Fibroblast of the conjunctiva (primary cell): ENCODE measurements at regions not wholly inside any gene's neighbourhood (a gene's known extent, or its start where the extent isn't known, plus 50 kb on each side); places are given as distances from the start of the nearest gene placed in this dataset.
"Not testable (repeated sequence)": the region's sequence is repeated elsewhere in the genome, so short reads cannot be mapped to it uniquely, and the experiment has no call there.

Experiments
- DNase-seq: peaks from one replicate; pipeline ENCODE4 v3.0.0-alpha.2; 2010; ENCODE audit warnings: low read depth

GRCh38 chr1:68782890-68783289 lies 286.0 kb upstream of the DEPDC1 start:
- no peak for DNase-seq

GRCh38 chr1:68785328-68785727 lies 288.4 kb upstream of the DEPDC1 start:
- no peak for DNase-seq

GRCh38 chr1:68788762-68789161 lies 291.9 kb upstream of the DEPDC1 start:
- no peak for DNase-seq

GRCh38 chr1:68791800-68792199 lies 294.9 kb upstream of the DEPDC1 start:
- no peak for DNase-seq

- DNase-seq = no peak
Observed at GRCh38 chr1:68795956-68796355, 299.1 kb upstream of the DEPDC1 start.

GRCh38 chr1:68796888-68797287 lies 300.0 kb upstream of the DEPDC1 start:
- no peak for DNase-seq

- DNase-seq = no peak
Observed at GRCh38 chr1:68798071-68798470, 301.2 kb upstream of the DEPDC1 start.

GRCh38 chr1:68799096-68799495 lies 302.2 kb upstream of the DEPDC1 start:
- no peak for DNase-seq

- DNase-seq = no peak
Observed at GRCh38 chr1:68800182-68800581, 303.3 kb upstream of the DEPDC1 start.

- DNase-seq = no peak
Observed at GRCh38 chr1:68801440-68801839, 304.6 kb upstream of the DEPDC1 start.

- DNase-seq = no peak
Observed at GRCh38 chr1:68805097-68805641, 308.3 kb upstream of the DEPDC1 start.

GRCh38 chr1:68808351-68808750 lies 311.5 kb upstream of the DEPDC1 start:
- no peak for DNase-seq

GRCh38 chr1:68811806-68812205 lies 314.9 kb upstream of the DEPDC1 start:
- DNase-seq = no peak

GRCh38 chr1:68812333-68812732 lies 315.5 kb upstream of the DEPDC1 start:
- DNase-seq = no peak

- DNase-seq = no peak
Observed at GRCh38 chr1:68814067-68814466, 317.2 kb upstream of the DEPDC1 start.

GRCh38 chr1:68815632-68816031 lies 318.8 kb upstream of the DEPDC1 start:
- no peak for DNase-seq

- not testable (repeated sequence) for DNase-seq
Observed at GRCh38 chr1:68817505-68818210, 320.8 kb upstream of the DEPDC1 start.

GRCh38 chr1:68819190-68819829 lies 322.4 kb upstream of the DEPDC1 start:
- DNase-seq = no peak

- no peak for DNase-seq
Observed at GRCh38 chr1:68820151-68820550, 323.3 kb upstream of the DEPDC1 start.

GRCh38 chr1:68826836-68827235 lies 330.0 kb upstream of the DEPDC1 start:
- no peak for DNase-seq

- DNase-seq = no peak
Observed at GRCh38 chr1:68827261-68827660, 330.4 kb upstream of the DEPDC1 start.

GRCh38 chr1:68828013-68828412 lies 331.1 kb upstream of the DEPDC1 start:
- no peak for DNase-seq

- no peak for DNase-seq
Observed at GRCh38 chr1:68831281-68831680, 334.4 kb upstream of the DEPDC1 start.

- DNase-seq = no peak
Observed at GRCh38 chr1:68848017-68848416, 351.1 kb upstream of the DEPDC1 start.
